Glutamatergic neuron (in vitro differentiated cells): ENCODE measurements at regions not wholly inside any gene's neighbourhood (a gene's known extent, or its start where the extent isn't known, plus 50 kb on each side); places are given as distances from the start of the nearest gene placed in this dataset.

Source experiments
- DNase-seq: peaks from one replicate; pipeline ENCODE4 v3.0.0; 2022
- H3K27ac Mint-ChIP-seq: one replicate; pipeline ENCODE4 v1.8.0; 2020; ENCODE audit warnings: mild to moderate bottlenecking, mixed read lengths, inconsistent platforms; ENCODE audit not compliant: unreplicated experiment
- H3K27me3 Mint-ChIP-seq: one replicate; pipeline ENCODE4 v1.8.0; 2020; ENCODE audit warnings: mild to moderate bottlenecking, moderate library complexity, mixed read lengths, inconsistent platforms; ENCODE audit not compliant: unreplicated experiment
- H3K36me3 Mint-ChIP-seq: one replicate; pipeline ENCODE4 v1.8.0; 2020; ENCODE audit warnings: mild to moderate bottlenecking, mixed read lengths, inconsistent platforms; ENCODE audit not compliant: unreplicated experiment
- H3K4me1 Mint-ChIP-seq: one replicate; pipeline ENCODE4 v1.8.0; 2020; ENCODE audit warnings: mild to moderate bottlenecking, low read depth, mixed read lengths, inconsistent platforms; ENCODE audit not compliant: unreplicated experiment
- H3K4me3 Mint-ChIP-seq: one replicate; pipeline ENCODE4 v1.8.0; 2020; ENCODE audit warnings: mild to moderate bottlenecking, mixed read lengths, inconsistent platforms; ENCODE audit not compliant: unreplicated experiment
- H3K9me3 Mint-ChIP-seq: one replicate; pipeline ENCODE4 v1.8.0; 2020; ENCODE audit warnings: mild to moderate bottlenecking, moderate library complexity, mixed read lengths, inconsistent platforms; ENCODE audit not compliant: unreplicated experiment
- TF ChIP-seq, protein P1 (sequence below): fragments of 200-600 bp; sonication (generic); IDR thresholded peaks from one replicate; pipeline ENCODE4 v1.5.0; 2021; ENCODE audit not compliant: partially characterized antibody, unreplicated experiment

DNA sequence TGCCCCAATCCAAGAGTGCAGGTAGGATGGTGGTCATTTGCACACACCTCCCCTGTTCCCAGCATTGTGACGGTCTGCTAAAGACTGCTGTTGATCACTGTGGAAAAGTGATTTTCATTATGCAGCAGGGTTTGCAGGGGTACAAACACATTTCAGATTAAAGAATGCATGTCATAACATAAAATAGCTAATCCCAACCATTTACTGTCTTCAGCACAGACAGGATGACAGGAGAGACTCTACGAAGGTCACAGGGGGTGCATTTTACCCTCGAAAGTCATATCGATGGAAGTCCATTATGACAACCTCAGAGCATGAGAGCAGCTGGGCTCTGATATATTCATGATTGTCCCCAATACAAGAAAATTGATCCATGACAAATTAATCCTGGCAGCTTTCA is 302.6 kb downstream of the AJAP1 start:
- no peak for DNase-seq
- TF ChIP-seq, protein P1, sequence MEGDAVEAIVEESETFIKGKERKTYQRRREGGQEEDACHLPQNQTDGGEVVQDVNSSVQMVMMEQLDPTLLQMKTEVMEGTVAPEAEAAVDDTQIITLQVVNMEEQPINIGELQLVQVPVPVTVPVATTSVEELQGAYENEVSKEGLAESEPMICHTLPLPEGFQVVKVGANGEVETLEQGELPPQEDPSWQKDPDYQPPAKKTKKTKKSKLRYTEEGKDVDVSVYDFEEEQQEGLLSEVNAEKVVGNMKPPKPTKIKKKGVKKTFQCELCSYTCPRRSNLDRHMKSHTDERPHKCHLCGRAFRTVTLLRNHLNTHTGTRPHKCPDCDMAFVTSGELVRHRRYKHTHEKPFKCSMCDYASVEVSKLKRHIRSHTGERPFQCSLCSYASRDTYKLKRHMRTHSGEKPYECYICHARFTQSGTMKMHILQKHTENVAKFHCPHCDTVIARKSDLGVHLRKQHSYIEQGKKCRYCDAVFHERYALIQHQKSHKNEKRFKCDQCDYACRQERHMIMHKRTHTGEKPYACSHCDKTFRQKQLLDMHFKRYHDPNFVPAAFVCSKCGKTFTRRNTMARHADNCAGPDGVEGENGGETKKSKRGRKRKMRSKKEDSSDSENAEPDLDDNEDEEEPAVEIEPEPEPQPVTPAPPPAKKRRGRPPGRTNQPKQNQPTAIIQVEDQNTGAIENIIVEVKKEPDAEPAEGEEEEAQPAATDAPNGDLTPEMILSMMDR: no peak
- no peaks in the 10 kb centered on the region for H3K4me1 Mint-ChIP-seq
- no peak overlapping the region for H3K4me3 Mint-ChIP-seq
- H3K36me3 Mint-ChIP-seq: peaks cover 11% of the 10 kb centered on the region
- H3K27ac Mint-ChIP-seq: no peak overlapping the region
- peaks cover 2% of the 10 kb centered on the region for H3K27me3 Mint-ChIP-seq
- H3K9me3 Mint-ChIP-seq: peaks cover 8% of the 10 kb centered on the region

DNA sequence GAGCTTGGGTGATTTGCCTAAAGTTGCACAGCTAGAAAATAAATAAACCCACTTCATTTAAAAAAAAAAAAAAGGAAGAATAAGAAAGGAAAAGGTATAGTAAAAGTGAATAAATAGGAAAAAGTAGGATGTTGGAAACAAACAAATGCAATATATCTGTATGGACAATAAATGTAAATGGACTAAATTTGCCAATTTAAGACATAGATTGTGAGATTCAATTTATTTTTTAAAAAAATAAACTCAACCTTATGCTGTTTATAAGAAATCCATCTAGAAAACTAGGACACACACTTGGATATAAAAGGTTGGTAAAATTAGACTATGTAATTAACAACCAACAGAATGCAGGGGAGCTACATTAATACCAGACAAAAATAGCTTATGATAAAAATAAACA is 300.0 kb downstream of the AJAP1 start:
- Mint-ChIP-seq H3K36me3 (peaks cover 11% of the 10 kb centered on the region), H3K9me3 (peaks cover 8% of the 10 kb centered on the region), H3K4me3 (no peak overlapping the region), H3K27me3 (no peaks in the 10 kb centered on the region), H3K4me1 (no peaks in the 10 kb centered on the region), H3K27ac (no peak overlapping the region)
- DNase-seq: no peak
- TF ChIP-seq, protein P1: no peak

DNA sequence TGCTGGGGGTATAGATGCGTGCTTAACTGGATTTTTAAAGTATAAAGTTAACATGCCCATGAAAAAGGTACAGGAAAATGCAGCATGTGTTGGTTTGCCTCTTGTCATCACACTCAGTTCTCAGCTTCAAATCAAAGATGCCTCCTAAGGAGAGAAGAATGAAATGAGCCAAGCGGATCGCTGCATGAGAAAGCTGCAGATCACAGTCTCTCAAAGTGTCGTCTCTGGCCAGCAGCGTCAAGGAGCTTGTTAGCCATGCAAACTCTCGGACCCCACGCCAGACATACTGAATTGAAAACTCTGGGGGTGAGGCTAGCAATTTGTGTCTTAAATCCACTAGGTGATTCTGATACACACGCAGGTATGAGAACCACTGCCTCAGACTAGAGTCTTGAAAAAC is 297.2 kb downstream of the AJAP1 start:
- no peaks in the 10 kb centered on the region for H3K27me3 Mint-ChIP-seq
- no peak for DNase-seq
- peaks cover 8% of the 10 kb centered on the region for H3K36me3 Mint-ChIP-seq

DNA sequence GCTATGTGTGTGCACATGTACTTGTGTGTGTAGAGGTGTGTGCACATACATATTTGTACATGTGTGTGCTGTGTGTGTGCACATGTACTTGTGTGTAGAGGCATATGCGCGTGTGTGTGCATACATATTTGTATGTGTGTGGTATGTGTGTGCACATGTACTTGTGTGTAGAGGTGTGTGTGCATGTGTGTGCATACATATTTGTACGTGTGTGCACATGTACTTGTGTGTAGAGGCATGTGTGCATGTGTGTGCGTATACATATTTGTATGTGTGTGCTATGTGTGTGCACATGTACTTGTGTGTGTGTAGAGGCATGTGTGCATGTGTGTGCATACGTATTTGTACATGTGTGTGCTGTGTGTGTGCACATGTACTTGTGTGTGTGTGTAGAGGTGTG is 291.9 kb downstream of the AJAP1 start:
- Mint-ChIP-seq H3K27ac (no peak overlapping the region), H3K4me1 (peaks cover 3% of the 10 kb centered on the region), H3K9me3 (peaks cover 14% of the 10 kb centered on the region), H3K27me3 (no peaks in the 10 kb centered on the region), H3K4me3 (no peak overlapping the region), H3K36me3 (peaks cover 9% of the 10 kb centered on the region)
- TF ChIP-seq, protein P1: no peak
- no peak for DNase-seq

More for the DNA sequence above, 297.2 kb downstream of the AJAP1 start:
- Mint-ChIP-seq H3K27ac (no peak overlapping the region), H3K9me3 (peaks cover 8% of the 10 kb centered on the region), H3K4me3 (no peak overlapping the region), H3K4me1 (no peaks in the 10 kb centered on the region)
- TF ChIP-seq, protein P1: no peak

DNA sequence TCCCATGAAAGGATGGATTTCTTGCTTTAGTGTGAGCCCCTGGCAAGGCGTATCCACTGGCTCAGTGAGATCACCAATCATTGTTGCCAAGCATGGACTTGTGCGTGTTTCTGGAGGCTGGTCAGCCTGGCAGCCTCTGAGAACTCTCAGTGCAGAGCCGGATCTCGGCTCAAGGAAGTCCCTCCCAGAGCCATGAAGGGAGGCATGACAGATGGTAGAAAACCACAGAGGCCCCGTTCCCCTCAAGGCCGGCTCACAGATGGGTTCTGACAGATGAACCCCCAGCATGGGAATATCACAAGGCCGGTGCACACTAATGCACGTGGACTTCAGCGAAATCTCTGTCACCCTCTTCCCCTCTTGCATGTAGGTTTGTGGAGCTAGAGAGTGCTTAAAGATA is 290.5 kb downstream of the AJAP1 start:
- H3K36me3 Mint-ChIP-seq: peaks cover 12% of the 10 kb centered on the region
- H3K27ac Mint-ChIP-seq: no peak overlapping the region
- TF ChIP-seq, protein P1: no peak
- H3K4me3 Mint-ChIP-seq: no peak overlapping the region
- DNase-seq: no peak
- no peaks in the 10 kb centered on the region for H3K27me3 Mint-ChIP-seq
- H3K9me3 Mint-ChIP-seq: peaks cover 14% of the 10 kb centered on the region
- peaks cover 3% of the 10 kb centered on the region for H3K4me1 Mint-ChIP-seq
